GM12892 (cell line): ENCODE measurements at regions not wholly inside any gene's neighbourhood (a gene's known extent, or its start where the extent isn't known, plus 50 kb on each side); places are given as distances from the start of the nearest gene placed in this dataset.
A peak's percentile ranks its signal among the peaks of the same experiment; 100 is the strongest.

Source experiments
- DNase-seq: peaks from one replicate; pipeline ENCODE4 v3.0.0; 2011; ENCODE audit not compliant: insufficient read length
- FAIRE-seq: peaks from 2 replicates; lab custom pipeline; 2011; peaks lifted over from hg19 to GRCh38; lab: Jason Lieb, UNC
- POLR2A ChIP-seq: IDR thresholded peaks from 2 replicates; pipeline ENCODE4 v1.6.1; 2011; ENCODE audit warnings: low read depth, low read length, control low read depth
- POLR2AphosphoS5 ChIP-seq: IDR thresholded peaks from 2 replicates; pipeline ENCODE4 v1.6.1; 2011; ENCODE audit warnings: low read depth, low read length, control low read depth
- TAF1 ChIP-seq: IDR thresholded peaks from 2 replicates; pipeline ENCODE4 v1.6.1; 2011; ENCODE audit warnings: low read depth, mild to moderate bottlenecking, control low read depth, low read length, borderline replicate concordance

- DNase-seq (no peak), FAIRE-seq (no peak)
- TF ChIP-seq POLR2A: no peak
- TF ChIP-seq POLR2AphosphoS5: no peak
- no peak for TF ChIP-seq TAF1
Measured at GRCh38 chr12:98344046-98344930, 171.1 kb upstream of the TMPO start.

GRCh38 chr12:98345308-98345876 is 170.0 kb upstream of the TMPO start:
- TF ChIP-seq POLR2A: no peak
- TF ChIP-seq POLR2AphosphoS5: no peak
- TF ChIP-seq TAF1: no peak
- no peak for FAIRE-seq

GRCh38 chr12:98351089-98351488 is 164.3 kb upstream of the TMPO start:
- FAIRE-seq (peak; percentile 9), DNase-seq (no peak)
- no peak for TF ChIP-seq TAF1
- TF ChIP-seq POLR2A: no peak
- no peak for TF ChIP-seq POLR2AphosphoS5

More at GRCh38 chr12:98345308-98345876, 170.0 kb upstream of the TMPO start:
- DNase-seq: no peak

GRCh38 chr12:98351784-98352183 is 163.6 kb upstream of the TMPO start:
- TF ChIP-seq TAF1 (no peak), POLR2AphosphoS5 (no peak), POLR2A (no peak)
- no peak for DNase-seq
- FAIRE-seq: no peak

GRCh38 chr12:98352218-98352811 is 163.1 kb upstream of the TMPO start:
- FAIRE-seq (no peak), DNase-seq (no peak)
- TF ChIP-seq POLR2A (no peak), TAF1 (no peak), POLR2AphosphoS5 (no peak)

GRCh38 chr12:98352835-98353234 is 162.6 kb upstream of the TMPO start:
- TF ChIP-seq POLR2AphosphoS5 (no peak), POLR2A (no peak), TAF1 (no peak)
- DNase-seq: no peak
- no peak for FAIRE-seq

GRCh38 chr12:98354520-98355035 is 160.8 kb upstream of the TMPO start:
- no peak for DNase-seq
- no peak for TF ChIP-seq TAF1
- no peak for TF ChIP-seq POLR2A
- no peak for TF ChIP-seq POLR2AphosphoS5
- FAIRE-seq: no peak

- DNase-seq: no peak
- TF ChIP-seq POLR2A (no peak), POLR2AphosphoS5 (no peak), TAF1 (no peak)
- FAIRE-seq: no peak
Measured at GRCh38 chr12:98355322-98355721, 160.1 kb upstream of the TMPO start.

- FAIRE-seq (no peak), DNase-seq (no peak)
- TF ChIP-seq POLR2AphosphoS5 (no peak), POLR2A (no peak), TAF1 (no peak)
Measured at GRCh38 chr12:98355933-98356332, 159.5 kb upstream of the TMPO start.

GRCh38 chr12:98358144-98358543 is 157.2 kb upstream of the TMPO start:
- no peak for DNase-seq
- no peak for FAIRE-seq
- no peak for TF ChIP-seq POLR2AphosphoS5
- no peak for TF ChIP-seq POLR2A
- TF ChIP-seq TAF1: no peak

- TF ChIP-seq TAF1 (no peak), POLR2AphosphoS5 (no peak), POLR2A (no peak)
- FAIRE-seq: no peak
- no peak for DNase-seq
Measured at GRCh38 chr12:98359856-98360255, 155.5 kb upstream of the TMPO start.

- FAIRE-seq (no peak), DNase-seq (no peak)
- TF ChIP-seq POLR2A: no peak
Measured at GRCh38 chr12:98360401-98360800, 155.0 kb upstream of the TMPO start.

GRCh38 chr12:98369581-98369980 is 145.8 kb upstream of the TMPO start:
- FAIRE-seq: no peak
- no peak for DNase-seq
- TF ChIP-seq TAF1 (no peak), POLR2A (no peak), POLR2AphosphoS5 (no peak)
